Islet precursor cell (in vitro differentiated cells): ENCODE measurements at regions not wholly inside any gene's neighbourhood (a gene's known extent, or its start where the extent isn't known, plus 50 kb on each side); places are given as distances from the start of the nearest gene placed in this dataset.

Experiments used
- DNase-seq: peaks from one replicate; pipeline ENCODE4 v3.0.0-alpha.2; 2018

DNA sequence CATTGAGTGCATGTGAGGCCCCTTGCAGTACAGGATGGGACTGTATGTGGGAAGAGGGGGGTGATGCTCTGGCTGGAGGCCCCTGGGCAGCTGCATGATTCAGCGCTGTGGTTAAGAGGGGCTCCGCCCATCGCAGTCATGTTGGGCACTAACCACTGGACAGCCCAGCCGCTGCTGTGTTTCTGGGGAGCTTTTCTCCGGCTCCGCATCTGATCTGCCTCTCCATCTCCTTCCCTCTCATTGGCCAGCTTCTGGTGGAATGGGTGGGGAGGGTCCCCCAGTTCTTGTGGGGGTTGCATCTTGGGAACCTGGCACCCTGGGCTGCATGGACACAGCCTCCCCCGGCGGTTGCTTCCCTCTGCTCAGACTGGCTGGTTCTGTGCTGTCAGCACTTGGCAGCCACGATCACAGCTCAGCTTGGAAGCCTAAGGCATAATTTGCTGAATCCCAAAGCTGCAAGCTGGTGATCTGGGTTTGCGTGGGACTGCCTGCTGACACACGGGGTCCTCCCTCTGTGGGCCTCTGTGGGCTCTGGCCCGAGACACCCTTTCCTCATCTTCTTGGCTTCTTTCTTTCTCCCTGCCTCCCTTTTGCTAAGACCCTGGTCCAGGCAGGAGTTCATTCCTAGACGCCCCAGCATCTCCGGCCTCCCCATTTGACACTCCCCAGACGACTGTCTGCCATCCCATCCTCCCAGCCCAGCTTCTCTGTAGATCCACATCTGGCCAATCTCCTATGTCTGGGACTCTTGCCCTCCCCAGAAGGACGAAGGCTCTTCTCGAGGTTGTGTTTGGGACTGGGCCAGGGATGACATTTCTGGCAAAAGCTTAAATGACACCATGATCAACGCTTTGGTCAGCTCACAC lies 168.3 kb downstream of the SEC14L1 start:
- DNase-seq, result no peak

GRCh38 chr17:77310336-77310735 lies 169.6 kb downstream of the SEC14L1 start:
- no peak for DNase-seq

- DNase-seq, result peak; percentile 48
These were observed 170.7 kb downstream of the SEC14L1 start for GRCh38 chr17:77311371-77311981.

GRCh38 chr17:77312061-77312701 lies 171.4 kb downstream of the SEC14L1 start:
- DNase-seq, result peak; percentile 45

DNA sequence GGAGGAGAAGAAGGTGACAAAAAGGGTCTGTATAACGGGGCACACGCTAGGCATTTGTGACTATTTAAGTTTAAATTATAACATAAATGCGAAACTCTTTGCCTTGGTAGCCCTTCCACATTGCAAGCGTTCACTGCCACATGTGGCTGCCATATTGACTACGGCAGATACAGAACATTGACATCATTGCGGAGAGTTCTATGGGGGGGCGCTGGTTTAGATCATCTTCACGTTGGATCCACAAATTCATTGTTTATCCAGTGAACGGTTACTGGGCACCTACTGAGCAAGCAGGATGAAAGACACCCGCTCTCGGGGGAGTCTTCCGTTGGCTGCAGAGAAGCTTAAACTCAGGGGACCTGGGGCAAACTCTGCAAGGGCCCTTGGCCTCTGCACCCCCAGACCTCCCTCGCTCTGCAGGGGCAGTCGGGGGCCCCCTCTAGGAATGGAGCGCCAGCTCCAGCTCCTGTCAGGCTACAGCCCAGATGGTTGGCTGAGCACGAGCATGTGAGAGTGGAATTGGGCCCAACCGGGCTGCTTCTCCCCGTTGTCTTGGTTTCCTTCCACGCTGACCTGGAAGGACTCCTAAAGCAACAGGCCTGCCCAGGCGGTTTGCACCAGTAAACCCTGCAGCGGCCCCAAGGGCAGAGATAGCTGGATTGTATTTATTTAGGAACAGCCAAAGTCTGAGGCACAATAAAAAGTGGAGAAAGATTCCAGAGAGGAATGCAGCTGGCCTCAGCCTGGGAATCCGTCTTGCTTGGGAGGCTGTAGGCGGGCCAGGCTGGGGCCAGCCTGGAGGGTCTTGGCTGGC lies 172.2 kb downstream of the SEC14L1 start:
- peak; percentile 67 for DNase-seq

GRCh38 chr17:77313831-77314230 lies 173.1 kb downstream of the SEC14L1 start:
- DNase-seq, result peak; percentile 45

- DNase-seq, result peak; percentile 49
These were observed 173.8 kb downstream of the SEC14L1 start for GRCh38 chr17:77314601-77315000.

- peak; percentile 41 for DNase-seq
These were observed 174.2 kb downstream of the SEC14L1 start for GRCh38 chr17:77315010-77315409.

DNA sequence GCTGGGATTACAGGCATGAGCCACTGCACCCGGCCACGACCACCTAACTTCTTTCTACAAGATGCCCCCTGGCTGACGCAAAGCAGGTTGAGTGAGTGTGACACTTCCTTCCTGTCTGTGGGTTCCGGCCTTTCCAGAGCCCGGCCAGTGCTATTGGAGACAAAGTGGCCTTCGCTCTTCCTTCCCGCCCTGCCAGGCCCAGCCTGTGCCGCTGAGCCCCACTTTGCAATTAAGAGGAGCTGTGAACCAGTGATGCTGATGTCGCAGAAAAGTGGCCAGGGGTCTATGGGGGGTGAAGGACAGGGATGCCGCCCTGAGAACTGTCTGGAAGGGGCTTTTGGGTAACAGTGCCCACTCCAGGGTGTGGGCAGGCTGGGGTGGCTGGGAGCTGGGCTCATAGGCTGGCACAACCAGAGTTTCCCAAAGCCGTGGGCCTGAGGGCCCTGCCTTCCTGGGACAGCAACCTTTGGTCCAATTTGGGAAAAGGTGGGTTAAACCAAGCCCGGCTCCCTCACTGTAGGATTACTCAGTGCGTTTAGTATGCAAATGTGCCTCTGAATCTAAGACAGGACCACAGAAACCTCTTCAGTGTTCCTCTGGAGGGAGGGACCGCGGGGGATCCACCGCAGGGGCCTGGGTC lies 174.9 kb downstream of the SEC14L1 start:
- peak; percentile 85 for DNase-seq

DNA sequence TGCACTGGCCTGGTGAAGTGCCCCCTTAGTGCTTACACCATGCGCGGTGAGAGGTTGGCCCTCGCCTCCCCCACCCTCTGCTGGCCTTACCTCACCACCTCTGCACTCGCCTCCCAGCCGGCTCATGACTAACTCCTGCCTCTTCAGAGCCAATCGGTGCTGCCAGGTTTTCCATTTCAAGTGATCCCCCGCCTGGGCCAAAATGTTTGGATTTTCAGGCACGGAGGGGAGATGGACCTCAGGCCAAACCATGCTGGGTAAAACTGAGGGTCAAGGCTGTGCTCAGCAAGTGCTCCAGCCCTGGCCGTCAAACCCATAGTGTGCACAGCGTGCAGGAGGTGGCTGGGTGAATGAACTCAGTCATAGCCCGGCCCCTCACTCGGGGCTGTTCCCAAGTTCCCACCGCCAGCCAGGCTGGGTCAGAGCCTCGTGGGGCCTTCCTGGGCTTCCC lies 175.4 kb downstream of the SEC14L1 start:
- peak; percentile 93 for DNase-seq

DNA sequence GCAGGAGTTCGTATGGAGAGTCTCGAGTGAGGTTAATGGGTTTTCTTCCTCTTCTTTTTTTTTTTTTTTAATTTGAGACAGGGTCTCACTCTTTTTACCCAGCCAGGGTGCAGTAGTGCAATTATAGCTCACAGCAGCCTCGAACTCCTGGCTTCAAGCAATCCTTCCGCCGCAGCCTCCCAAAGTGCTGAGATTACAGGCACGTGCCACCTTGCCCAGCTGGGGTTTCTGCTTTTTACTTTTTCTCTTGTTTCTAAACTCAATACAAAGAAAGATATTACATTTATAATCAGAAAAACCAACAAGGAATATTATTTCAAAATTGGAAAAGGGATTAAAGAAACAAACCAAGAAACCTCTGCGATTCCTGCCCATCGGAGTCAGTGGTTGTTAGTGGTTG lies 175.9 kb downstream of the SEC14L1 start:
- DNase-seq, result no peak

- DNase-seq, result peak; percentile 45
These were observed 176.5 kb downstream of the SEC14L1 start for GRCh38 chr17:77317091-77317750.

GRCh38 chr17:77318021-77318420 lies 177.3 kb downstream of the SEC14L1 start:
- DNase-seq, result no peak

DNA sequence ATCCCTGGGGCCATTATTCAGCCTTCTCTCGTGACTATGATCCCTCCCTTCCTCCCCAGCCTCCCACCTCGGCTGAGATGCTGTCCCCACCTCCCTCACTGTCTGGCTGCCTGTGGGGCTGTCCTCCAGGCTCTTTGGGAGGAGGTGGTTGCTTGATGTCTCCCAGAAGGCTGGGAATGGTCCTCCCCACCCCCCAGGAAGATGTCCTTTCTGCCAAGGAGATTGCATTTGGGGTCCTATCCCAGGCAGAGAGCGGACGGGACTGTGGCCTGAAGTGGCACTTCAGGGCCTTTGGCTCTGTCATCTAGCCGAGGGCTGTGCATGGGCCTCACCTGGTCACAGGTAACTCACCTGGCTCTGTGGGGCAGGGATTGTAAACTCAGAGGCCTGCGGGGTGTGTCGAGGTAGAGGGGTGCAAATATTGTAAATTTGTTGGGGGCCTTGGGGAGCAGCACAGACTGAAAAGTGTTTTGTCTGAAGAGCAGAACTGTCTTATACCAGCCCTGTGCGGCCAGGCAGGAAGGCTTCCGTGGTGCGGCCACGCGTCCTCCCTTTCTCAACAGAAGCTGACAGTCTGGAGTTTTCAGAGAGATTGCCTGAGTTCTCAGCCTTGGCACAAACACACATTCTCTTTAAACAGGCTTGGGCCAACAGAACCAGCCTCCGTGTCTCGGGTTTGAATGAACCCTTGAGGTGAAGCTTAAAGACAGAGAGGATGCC lies 177.9 kb downstream of the SEC14L1 start:
- DNase-seq, result peak; percentile 65

DNA sequence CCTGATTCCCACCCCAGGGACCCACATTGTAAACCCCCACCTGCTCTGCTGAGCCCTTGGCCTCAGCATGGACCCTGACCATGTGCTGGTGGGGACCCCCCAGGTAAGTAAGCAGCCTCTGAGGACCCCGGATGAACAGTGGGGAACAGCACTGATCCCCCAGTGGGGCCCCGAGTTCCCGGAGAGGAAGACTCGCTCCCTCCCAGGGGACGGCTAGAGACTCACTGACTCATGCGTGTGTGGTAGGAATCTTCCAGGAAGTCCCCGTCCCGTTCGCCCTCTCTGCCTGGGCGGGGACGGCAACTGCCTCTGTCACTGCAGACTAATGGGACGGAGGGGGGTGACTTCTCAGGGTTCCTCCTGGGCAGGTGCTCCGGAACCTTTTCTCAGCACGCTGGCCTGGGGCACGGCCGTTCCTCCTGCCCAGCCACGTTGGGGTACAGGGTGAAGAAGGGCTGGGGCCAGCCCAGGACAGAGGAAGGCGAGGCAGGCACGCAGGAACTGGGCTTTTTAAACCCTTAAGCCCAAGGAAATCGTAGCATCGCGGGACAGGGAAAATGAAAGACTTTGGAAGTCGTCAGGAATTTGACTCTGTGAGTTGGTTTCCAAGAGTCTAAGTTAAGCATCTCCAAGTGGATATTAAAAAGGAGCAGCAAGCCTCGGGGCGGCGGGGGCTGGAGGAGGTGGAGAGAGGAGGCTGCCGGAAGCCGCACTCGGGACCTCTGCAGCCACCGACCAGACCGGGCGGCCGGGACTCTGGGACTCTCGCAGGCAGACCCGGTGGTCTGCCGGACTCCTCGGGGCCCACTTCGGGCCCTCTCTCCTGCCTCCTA lies 178.7 kb downstream of the SEC14L1 start:
- peak; percentile 96 for DNase-seq

GRCh38 chr17:77320044-77320440 lies 179.3 kb downstream of the SEC14L1 start:
- DNase-seq, result no peak

- peak; percentile 51 for DNase-seq
These were observed 179.9 kb downstream of the SEC14L1 start for GRCh38 chr17:77320485-77321256.

- DNase-seq, result peak; percentile 57
These were observed 181.1 kb downstream of the SEC14L1 start for GRCh38 chr17:77321649-77322513.
